ENCODE measurements at regions not wholly inside any gene's neighbourhood (a gene's known extent, or its start where the extent isn't known, plus 50 kb on each side); places are given as distances from the start of the nearest gene placed in this dataset.
A peak's percentile ranks its signal among the peaks of the same experiment; 100 is the strongest.

DNA sequence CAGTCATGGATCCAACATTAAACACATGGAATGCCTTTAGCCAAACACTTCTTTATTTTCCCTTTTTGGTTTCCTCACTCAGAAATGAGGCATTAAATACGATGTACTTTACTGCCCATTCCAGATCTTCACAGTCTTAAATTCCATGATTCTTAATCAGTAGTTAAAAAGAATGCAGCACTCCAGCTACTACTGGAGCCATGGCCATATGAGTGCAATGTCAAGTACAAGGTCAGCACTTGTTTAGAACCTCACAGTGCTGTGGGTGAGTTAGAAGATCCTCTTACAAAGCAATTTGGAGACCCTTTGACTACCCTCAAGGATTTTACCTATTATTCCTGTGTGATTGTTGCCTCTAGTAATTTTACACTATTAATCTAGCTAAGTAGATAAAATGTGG, 550.3 kb upstream of the LRRTM1 start:
- no peak overlapping the region for H3K27ac ChIP-seq
- TF ChIP-seq, protein P1, sequence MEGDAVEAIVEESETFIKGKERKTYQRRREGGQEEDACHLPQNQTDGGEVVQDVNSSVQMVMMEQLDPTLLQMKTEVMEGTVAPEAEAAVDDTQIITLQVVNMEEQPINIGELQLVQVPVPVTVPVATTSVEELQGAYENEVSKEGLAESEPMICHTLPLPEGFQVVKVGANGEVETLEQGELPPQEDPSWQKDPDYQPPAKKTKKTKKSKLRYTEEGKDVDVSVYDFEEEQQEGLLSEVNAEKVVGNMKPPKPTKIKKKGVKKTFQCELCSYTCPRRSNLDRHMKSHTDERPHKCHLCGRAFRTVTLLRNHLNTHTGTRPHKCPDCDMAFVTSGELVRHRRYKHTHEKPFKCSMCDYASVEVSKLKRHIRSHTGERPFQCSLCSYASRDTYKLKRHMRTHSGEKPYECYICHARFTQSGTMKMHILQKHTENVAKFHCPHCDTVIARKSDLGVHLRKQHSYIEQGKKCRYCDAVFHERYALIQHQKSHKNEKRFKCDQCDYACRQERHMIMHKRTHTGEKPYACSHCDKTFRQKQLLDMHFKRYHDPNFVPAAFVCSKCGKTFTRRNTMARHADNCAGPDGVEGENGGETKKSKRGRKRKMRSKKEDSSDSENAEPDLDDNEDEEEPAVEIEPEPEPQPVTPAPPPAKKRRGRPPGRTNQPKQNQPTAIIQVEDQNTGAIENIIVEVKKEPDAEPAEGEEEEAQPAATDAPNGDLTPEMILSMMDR (IDR thresholded peaks at IDR 0.05): no peak
- TF ChIP-seq ZFX (IDR thresholded peaks at IDR 0.05; ENCODE audit: borderline replicate concordance): no peak

DNA sequence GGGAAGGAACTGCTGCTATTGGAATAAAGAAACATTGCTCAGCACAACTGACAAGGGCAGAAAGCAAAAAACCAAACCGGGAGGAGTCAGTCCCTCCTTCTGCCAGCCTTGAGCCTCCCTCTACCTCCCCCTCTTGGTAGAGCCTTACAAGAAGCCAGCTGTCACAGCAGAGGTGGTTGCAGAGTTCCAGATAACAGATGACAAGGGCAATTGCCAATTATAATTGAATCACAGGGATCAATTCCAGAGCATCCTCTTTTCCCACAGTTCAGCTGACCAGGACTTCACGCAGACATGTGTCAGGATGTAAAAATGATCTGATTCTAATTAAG, 548.2 kb upstream of the LRRTM1 start:
- no peak for TF ChIP-seq ZFX (IDR thresholded peaks at IDR 0.05; ENCODE audit: borderline replicate concordance)
- TF ChIP-seq, protein P1 (IDR thresholded peaks at IDR 0.05): 0 out of 2 replicates have a peak, but pooled peaks have one; percentile 7
- no peak overlapping the region for H3K27ac ChIP-seq

DNA sequence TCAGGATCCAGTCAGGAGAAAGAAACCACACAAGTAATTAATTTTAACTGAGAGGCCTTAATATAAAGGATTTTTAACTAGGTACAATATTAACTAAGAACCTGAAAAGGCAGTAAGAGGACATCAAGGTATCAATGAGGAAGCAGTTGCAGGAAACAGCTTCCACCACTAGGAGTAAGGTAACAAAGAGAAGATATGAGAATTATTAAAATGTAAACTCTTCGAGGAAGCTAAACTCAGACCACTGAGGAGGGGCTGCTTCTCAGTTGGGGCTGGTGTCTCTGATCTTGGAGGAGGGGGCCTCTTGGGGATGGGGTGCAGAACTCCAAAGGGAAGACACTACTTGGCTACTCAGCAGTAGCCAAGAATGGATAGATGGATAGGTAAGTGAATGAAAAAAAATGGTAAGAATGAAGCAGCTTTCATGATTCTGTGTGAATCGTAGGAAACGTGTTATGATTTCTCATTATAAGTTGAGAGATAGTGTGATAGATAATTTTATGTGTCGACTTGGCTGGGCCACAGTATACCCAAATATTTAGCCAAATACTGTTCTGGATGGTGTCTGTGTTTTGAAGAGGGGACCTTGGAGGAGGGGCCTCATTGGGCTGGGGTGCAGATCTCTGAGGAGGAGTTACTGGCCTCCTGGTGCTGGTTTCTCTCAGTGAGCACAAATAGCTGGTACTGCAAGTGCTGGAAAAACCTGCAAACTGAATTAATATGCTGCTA, 547.7 kb upstream of the LRRTM1 start:
- TF ChIP-seq ZFX (IDR thresholded peaks at IDR 0.05; ENCODE audit: borderline replicate concordance): no peak
- TF ChIP-seq, protein P1 (IDR thresholded peaks at IDR 0.05): no peak
- no peak overlapping the region for H3K27ac ChIP-seq

DNA sequence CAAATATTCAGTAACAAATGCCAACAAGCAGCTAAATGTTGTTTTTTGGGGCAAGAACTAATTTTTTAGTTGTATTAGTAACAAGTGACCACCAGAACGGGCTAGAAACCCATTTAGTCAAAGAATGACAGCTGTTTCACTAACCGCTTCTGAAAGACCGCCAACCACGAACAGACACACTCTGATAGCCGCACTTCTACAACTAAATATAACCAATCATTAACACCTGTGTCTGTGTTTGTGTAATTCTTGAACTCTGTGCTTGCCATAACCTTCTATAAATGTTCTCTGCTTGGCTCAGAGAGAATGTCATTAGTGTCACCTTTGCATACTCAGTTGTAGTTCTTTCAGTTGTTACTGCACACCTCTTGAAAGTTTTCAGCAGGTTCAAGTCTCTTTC, 526.3 kb upstream of the LRRTM1 start:
- TF ChIP-seq, protein P1 (IDR thresholded peaks at IDR 0.05): no peak
- TF ChIP-seq ZFX (IDR thresholded peaks at IDR 0.05; ENCODE audit: borderline replicate concordance): no peak
- H3K27ac ChIP-seq: no peak overlapping the region

DNA sequence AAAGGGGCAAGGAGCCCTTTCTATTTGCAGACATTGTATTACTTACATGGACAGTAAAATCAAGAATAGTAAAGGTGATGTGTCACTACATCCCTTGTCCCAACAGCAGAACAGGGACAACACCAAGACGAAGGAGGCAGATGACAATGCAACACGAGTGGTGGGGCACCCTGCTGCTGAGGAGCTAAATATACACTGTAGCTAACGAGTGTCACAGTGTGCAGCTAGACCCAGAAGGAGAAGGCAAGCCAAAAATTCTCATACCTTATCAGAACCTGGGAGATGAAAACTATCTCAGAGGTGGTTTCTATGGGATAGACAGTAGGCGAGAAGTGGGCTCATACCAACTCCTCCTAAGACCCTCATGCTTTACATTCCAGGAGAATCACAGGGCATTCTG, 518.4 kb upstream of the LRRTM1 start:
- H3K27ac ChIP-seq: no peak overlapping the region
- TF ChIP-seq, protein P1 (IDR thresholded peaks at IDR 0.05): no peak
- no peak for TF ChIP-seq ZFX (IDR thresholded peaks at IDR 0.05; ENCODE audit: borderline replicate concordance)

DNA sequence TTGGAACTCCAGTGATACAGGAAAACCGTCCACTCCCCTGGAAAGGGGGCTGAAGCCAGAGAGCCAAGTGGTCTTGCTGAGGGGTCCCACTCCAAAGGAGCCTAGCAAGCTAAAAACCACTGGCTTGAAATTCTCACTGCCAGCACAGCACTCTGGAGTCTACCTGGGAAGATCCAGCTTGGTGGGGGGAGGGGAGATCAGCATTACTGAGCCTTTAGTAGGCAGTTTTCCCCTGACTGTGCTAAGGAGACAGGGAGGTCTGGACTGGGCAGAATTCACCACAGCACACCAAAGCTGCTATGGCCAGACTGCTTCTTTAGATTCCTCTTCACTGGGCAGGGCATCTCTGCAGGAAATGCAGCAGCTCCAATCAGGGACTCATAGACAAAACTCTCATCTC, 510.7 kb upstream of the LRRTM1 start:
- no peak overlapping the region for H3K27ac ChIP-seq
- TF ChIP-seq ZFX (IDR thresholded peaks at IDR 0.05; ENCODE audit: borderline replicate concordance): no peak
- TF ChIP-seq, protein P1 (IDR thresholded peaks at IDR 0.05): no peak

DNA sequence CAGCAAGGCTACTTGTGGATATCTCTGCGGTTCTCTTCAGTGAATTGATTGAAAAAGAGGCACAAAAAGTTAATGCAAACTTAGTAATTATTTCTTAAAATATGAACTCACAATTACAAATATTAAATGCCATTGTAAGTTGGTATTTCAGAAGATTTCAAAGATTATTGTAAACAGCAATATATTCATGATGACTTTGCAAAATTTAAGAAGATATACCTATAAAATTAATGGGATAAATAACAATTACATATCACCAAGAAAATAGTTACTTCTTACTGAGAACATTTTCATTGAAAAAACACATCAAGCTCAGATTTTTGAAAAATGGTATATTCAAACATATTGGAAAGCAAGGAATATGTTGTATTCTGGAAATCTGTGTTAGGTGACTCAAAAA, 482.0 kb upstream of the LRRTM1 start:
- no peak for TF ChIP-seq ZFX (IDR thresholded peaks at IDR 0.05; ENCODE audit: borderline replicate concordance)
- TF ChIP-seq, protein P1 (IDR thresholded peaks at IDR 0.05): no peak
- H3K27ac ChIP-seq: no peak overlapping the region

Measured in 22Rv1 (cell line).